GM18508 (cell line): ENCODE measurements at regions not wholly inside any gene's neighbourhood (a gene's known extent, or its start where the extent isn't known, plus 50 kb on each side); places are given as distances from the start of the nearest gene placed in this dataset.
A peak's percentile ranks its signal among the peaks of the same experiment; 100 is the strongest.

Source experiments
- ATAC-seq: cut with Tn5 transposase; IDR thresholded peaks from one replicate; pipeline ENCODE4 v1.9.1; 2021; ENCODE audit warnings: moderate number of reproducible peaks; ENCODE audit not compliant: insufficient read depth, unreplicated experiment

DNA sequence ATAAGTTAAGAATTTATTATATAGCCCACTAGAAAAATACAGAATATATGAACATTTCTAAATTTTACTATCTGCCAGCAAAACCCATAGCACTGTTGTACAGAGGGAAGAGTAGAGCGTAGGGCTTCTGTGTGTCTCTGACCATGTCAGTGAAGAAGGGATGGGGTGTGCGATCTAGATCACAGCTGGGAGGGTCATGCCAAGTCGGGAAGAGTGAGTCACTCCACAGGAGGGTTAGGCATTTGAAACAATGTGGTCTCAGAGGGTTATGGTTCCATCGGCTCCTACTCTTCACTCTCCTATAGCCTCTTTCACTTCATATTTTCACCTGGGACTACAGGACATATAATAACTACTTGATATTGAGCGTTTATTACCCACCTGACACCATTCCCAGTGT, 185.1 kb upstream of the DDHD1 start:
- ATAC-seq: no peak

DNA sequence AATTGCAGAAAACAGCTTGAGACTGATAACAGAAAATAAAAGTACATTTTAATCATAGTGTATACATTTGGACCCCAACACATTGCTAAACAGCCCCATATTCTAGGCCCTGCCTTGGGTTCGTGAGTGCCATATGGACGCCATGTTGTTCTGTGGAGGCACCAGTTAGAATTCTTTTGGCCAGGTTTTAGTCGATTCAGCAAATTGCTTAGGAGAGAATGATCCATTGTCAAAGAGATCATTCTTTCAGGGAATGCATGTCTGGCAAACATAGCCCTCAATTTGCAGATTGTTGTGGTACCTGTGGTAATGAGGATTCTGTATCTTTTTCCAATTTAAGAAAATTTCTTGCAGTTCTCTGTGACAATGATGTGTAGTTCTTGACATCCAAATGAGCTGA, 183.6 kb upstream of the DDHD1 start:
- no peak for ATAC-seq

DNA sequence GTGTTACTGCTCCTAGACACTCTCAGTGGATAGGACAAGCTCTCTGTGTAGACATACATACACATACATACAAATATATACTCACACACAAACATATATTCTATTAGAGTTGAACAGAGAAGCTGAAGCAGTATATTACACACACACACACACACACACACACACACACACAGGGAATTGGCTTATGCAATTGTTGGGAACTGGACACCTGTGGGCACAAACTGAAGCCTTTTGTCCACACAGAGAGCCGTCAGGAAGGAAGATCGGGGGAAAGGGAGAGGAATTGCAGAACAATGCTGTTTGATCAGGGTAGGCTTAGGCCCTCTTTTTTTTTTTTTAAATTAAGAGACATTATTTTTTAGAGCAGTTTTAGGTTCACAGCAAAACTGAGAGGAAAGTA, 180.7 kb upstream of the DDHD1 start:
- no peak for ATAC-seq

DNA sequence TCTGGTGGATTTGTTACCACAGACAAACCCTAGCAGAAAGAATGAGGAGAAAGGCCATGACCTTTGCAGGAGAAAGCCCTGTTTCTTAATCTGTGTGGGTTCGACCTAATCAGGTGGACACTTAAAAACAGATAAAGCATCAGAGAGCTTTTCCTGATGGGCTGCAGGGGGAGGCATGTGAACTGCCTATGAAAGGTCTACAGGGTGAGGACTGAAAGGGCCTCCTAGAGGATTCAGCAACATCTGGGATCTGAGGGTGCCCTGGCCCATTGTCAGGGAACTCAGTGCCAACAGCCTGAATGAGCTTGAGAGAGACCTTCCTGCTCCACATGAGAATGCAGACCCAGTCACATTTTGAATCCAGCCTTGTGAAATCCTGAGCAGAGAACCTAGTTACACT, 178.8 kb upstream of the DDHD1 start:
- ATAC-seq: no peak

DNA sequence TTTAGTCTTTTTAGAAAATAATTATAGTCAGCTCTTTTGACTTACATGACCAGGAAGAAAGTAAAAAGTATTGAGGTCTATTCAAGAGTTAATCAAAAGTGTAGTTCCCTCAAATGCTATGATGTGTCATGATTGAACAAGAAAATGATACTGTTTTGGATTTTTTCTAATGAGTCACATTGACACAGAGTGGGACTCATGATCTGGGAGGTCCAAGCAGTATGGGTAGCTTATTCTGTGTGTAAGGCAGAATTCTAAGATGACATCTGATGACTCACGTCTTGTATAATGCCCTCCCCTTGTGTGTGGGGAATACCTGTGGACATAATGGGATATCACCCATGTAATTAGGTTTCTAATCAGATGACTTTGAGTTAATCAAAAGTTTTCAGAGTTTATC, 178.1 kb upstream of the DDHD1 start:
- no peak for ATAC-seq

DNA sequence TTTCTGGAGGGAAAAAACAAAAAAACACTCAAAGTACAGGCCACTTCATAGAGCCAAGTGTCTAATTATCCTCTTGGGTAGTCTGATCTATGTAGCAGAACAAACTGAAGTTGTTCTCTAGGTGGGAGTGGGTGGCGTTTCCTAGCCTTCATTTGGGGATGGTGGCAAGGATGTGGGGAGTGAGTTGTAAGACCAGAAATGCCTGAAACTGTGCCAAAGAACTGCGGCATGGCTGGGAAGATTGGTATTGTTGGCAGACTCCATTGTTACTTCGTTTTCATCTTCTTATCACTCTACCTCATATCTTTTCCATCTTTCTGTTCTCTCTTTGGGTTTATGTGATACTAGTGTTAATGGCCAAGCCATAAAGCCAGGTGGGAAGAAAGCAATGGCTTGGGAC, 177.3 kb upstream of the DDHD1 start:
- no peak for ATAC-seq

DNA sequence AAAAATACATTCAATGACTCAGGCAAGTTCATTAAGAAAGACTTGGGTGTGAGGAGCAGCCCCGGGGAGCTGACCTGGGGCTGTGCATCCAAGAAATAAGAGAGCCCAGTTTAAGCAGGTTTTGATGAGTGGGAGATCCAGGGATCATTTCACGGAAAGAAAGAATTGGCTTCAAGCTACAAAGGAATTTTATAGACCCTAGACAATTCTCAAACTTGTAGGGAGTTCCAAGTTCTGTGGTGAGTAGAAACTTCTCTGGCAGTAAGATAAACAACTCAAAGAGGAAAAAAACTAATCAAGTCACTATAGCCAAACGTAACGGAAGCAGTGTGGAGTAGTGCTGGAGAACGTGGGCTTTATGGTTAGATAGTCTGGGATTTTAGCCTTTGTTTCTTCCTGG, 175.7 kb upstream of the DDHD1 start:
- no peak for ATAC-seq

DNA sequence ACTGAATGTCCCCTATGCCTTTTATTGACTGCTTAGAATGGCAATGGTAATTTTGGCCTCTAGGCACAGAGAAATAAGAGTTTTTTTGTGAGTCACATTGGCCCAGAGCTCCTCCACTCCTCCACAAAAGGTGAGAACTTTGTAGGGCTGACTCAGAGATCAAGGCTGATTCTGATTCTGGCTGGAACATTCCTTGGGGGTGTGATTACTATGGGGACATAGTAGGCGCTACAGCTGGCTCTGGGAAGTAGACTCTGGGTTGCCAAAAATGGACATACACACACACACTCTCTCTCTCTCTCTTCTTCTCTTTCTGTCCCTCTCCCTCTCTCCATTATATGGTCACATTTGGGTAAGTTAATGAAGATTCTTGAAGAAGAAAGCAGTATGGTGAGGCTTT, 174.6 kb upstream of the DDHD1 start:
- ATAC-seq: no peak

DNA sequence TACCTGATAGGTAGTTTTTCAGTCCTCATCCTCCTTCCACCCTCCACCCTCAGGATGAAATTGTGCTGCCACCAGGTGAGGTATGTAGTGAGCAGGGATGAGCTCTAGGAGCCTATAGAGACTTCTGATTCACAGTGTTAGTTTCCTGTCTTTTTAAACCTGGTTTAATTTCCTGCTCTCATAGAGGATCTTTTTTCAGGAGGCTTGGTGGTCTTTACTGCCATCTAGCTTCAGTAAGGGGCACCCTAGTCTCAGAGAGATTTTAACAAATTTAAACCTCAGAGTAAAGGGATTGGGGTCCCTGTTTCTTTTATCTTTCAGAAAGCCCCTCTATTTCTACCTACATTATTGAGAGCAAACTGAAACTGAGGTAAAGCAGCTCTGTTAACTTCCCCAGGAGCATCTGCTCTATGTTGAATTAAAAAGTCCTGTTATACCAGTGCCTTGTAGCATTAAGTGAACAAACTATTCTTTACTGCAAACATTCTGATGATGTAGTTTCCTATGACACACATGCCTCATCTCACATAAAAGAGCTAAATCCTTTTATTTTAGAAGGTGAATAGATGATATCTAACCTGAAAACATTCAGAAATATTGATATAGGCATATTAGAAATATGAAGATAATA, 172.2 kb upstream of the DDHD1 start:
- ATAC-seq: no peak

DNA sequence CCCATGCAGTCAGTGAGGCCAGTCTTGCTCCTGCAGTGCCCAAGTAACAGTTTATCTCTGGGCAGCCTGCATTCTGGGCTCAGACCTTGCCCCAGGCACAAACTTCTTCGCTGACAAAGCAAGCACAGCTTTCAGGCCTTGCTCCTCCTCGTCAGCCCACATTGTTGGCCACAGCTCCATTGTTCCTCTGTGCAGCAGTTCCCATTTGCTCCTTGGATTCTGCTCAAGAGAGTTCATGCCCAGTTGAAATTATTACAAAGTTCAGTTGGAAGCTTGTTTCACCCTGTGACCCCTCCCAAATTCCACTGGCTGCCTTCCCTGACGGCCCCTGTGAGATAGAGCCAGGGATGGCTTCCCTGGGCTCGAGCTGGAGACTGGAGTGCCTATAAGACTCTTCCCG, 163.4 kb upstream of the DDHD1 start:
- ATAC-seq: no peak

DNA sequence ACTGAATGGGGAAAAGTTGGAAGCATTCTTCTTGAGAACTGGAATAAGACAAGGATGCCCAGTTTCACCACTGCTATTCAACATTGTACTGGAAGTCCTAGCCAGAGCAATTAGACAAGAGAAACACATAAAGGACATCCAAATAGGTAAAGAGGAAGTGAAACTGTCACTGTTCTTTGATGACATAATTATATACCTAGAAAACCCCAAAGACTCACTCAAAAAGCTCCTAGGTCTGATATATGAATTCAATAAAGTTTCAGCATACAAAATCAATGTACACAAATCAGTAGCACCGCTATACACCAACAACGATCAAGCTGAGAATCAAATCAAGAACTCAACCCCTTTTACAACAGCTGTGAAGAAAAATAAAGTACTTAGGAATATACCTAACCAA, 157.3 kb upstream of the DDHD1 start:
- peak; percentile 97 for ATAC-seq

DNA sequence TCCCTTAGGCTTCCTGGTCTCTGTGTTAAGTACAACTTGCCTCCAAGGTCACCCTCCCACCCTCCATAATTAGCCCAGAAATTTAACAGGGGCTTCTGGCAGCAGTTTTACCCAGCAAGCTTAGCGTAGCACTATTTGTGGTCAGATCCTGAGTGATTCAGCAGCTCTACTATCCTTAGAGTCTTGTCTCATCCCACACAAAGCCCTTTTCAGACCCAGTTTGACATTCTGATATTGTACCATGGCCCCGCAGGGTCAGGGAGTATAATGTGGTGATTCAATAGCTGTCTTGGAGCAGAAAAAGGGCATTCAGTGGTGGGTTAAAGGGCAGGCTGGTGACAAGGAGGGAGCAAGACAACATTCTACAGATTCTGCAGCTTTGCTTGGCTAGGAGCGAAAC, 153.8 kb upstream of the DDHD1 start:
- no peak for ATAC-seq

DNA sequence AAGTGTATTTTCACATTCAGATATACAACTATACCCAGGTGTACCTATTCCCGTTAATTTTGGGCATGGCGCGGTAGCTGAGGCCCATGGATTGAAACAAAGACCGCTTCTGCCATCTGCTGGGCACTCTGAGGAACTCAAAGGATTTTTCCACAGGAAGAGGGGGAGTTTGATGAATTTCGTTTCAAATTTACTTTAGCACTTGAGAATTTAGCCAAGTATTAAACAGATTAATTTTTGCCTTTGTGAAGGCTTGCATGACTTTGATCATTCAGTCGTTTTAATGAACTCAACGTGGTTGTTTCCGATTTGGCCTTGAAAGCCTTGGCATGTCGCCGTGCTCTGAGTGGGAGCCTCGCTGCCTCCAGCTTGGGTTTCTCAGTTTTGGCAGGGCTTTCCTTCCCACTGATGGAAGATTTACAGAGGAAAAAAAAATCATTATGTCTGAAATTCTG, 153.2 kb upstream of the DDHD1 start:
- no peak for ATAC-seq

DNA sequence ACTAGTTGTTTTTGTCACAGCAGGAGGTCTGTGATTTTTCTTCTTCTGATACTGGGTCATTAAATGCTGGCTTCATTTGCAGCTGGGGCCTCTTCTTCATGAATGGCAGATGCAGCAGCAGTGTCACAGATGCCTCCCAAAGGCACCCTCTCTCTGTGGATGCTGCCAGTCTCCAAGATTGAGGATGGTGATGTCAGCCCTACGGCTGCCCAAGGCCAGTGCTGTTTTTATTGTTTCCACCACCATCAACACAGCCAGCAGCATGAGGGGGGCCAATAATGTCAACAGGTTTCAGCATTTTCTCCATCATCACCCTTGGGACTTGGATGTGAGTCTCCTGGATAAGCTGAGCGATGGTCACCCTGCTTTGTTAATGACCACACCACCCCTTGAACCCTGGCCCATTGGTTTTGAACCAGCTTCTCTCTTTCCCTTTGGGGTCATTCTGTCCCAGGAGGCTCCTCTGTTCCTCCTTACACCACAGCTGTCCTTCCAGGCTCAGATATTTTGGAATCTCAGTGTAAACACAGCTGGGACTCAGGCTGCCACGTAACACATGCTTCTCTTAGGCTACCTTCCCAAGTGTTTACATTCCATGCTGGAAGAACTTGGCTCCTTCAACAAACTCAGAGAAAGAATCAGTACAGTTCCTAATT, 151.7 kb upstream of the DDHD1 start:
- no peak for ATAC-seq

DNA sequence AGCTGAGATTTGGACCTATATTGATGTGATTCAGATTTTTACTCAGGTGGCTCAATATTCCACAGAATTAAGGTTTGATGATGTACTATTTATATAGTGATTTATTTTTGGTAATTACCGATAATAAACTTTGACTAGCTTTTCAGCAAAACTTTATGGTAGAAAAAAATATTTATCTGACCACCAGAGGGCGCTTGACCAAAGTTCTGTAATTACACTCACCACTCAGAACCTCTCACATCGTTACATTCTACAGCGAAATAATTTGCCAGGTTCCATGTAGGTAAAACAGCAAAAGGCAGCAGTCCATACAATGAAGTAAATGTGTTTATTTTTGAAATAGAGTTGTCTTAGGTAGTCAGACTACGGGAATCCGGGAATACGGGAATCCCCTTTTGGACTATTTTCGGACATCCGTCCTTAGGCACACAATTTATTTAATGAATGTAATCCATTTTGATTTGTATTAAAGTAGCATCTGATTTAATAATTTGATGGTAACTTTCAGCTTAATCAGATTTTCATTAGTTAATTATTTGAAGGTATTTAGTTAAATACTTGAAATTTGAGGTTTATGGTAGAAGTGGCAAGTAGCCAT, 143.0 kb upstream of the DDHD1 start:
- no peak for ATAC-seq

DNA sequence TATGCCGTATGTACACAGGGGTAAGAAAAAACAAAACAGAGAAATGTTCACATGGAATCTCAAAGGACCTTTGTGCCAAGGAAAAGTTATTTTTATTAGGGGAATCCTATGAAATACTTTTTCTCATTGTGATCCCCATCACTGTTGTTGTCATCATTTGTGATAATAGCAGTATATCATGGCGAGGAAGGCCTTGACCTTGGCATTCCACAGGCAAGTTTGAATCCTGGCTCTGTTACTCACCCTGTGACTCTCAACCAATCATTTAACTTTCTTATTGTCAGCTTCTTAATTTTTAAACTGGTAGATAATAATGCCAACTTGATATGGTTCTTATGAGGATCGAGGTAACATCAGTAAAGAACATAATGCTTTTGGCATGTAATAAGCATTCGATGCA, 142.2 kb upstream of the DDHD1 start:
- no peak for ATAC-seq

DNA sequence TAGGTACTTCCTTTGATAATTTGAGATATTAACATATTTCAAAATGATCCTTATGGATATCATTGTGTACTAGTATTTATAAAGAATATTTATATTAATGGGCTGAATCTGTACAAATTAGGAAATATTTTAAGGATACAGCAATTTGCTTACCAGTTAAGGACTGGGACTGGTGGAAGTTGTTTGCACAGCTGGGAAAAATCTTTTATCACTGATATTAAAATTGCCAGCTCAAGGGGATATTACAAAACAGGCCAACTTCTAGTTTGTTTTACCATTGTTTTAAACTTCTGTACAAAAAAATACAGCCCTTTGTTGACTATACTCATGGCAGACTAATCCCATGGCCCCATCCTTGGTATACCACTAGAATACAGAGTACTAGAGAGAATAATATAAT, 133.2 kb upstream of the DDHD1 start:
- no peak for ATAC-seq

DNA sequence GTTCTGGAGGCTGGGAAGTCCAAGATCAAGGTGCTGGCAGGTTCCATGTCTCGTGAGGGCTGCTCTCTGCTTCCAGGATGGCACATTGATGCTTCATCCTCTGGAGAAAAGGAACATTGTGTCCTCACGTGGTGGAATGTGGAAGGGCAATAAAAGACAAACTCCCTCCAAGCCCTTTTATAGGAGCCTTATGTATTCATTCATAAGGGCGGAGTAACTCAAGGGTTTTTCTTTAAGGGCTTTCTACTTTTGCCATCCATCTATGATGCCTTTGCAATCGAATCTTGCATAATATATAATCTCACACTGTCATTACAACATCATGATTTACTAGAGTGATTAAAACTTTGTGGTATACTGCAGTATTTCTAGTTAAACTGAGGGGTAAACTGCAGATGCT, 132.7 kb upstream of the DDHD1 start:
- no peak for ATAC-seq

DNA sequence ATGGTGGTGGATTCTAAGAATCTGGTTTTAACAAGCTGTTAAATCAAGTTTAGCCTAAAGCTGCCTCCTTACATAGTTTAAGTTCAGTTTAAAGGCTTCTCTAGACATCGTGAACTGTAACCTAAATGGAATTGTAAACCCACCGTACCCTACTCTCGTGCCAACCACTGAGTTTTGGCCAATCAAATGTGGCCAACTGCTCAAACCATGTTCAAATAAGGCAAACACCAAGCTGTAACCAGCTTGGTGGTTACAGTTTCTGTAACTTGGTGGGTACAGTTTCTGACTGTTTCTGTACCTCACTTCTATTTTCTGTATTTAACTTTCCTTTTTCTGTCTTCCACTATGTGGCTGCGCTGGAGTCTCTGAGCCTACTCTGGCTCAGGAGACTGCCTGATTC, 131.9 kb upstream of the DDHD1 start:
- ATAC-seq: no peak

DNA sequence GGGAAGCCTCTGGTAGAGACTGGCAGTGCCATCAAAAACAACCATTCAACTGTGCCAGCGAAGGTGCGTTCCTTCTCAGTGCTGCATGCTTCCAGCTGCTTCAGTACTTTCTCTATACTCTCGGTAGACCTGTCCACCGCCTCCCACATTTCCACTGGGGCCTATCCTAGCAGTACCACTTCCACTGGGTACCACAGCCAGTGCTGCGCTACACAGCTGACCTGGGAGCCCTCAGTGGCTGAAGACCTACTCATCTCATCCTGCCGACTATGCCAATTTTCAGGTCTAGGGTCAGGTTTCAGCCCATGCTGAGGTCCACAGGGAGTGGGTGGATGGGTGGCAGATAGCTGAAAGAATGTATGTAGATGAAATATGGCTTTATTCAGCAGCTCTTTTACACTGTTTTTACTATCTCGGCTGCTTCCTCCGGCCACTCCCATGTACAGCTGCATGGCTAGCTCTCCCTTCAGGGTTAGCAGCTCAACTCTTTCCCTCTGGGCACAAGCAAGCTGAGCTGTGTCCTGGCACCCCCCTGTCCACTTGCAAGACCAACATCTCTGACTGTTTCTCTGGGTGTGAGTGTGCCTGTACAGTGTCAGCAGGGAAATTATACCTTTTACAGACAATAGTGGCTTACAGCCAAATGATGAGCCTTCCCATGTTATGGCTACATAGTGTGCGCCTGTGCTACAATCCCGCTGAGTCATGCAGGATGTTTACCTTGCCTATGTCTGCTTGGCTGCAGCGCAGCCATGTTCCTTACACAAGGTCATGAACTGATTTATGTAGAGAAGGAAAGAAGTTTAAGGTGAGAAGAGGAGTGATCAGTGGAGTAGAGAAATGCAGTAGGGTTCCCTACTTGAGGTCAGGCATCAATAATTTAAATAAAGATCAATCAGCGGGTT, 125.7 kb upstream of the DDHD1 start:
- no peak for ATAC-seq

DNA sequence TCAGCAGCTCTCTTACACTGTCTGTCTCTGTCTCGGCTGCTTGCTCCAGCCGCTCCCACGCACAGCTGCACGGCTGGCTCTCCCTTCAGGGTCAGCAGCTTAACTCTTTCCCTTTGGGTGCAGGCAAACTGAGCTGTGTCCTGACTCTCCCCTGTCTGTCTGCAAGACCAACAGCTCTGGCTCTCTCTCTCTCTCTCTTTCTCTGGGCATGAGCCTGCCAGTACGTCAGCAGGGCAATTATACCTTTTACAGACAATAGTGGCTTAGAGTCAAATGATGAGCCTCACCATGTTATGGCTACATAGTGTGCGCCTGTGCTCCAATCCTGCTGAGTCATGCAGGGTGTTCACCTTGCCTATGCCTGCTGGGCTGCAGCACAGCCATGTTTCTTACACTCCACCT, 120.5 kb upstream of the DDHD1 start:
- no peak for ATAC-seq
